ENCODE measurements at regions not wholly inside any gene's neighbourhood (a gene's known extent, or its start where the extent isn't known, plus 50 kb on each side); places are given as distances from the start of the nearest gene placed in this dataset.

GRCh38 chr2:37809931-37810570 is 115.0 kb upstream of the RMDN2 start:
- no peak for DNase-seq

DNA sequence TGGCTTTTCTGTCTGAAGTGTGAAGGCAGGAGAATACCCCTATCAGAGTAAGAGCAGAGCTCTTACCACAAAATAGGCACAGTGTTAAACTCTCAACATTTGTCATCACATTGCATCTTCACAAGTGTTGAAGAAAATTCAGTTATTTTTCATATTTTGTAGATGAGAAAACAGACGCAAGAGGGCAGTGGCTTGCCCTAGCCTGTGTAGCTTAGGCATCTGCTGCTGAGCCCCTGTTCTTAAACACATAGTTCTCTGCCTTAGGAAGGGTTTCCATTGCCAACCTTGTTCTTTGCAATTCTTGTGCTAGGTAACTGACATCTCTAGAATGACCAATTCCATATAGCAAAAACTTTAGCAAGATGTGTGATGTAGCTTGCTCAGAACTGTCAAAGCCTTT is 112.7 kb upstream of the RMDN2 start:
- no peak for DNase-seq

- no peak for DNase-seq
Measured at GRCh38 chr2:37812941-37813730, 112.0 kb upstream of the RMDN2 start.

DNA sequence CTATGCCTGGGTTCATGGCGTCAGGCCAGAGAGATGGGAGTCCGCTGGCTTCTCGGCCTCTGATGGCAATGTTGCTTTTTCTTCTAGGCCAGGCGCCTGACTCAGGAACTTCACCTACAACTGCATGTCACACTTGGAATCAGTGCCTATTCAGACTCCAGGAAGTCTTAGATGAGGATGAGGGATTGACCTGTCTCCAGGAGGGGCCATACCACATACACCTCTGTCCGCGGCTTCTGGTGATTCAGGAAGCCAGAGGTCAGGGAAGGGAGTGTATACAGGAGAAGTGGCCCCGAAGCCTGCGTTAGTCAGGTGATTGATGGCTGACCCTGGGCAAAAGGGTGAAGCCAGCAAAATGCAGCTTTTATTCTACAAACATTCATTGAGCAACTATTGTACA is 109.1 kb upstream of the RMDN2 start:
- DNase-seq = no peak

DNA sequence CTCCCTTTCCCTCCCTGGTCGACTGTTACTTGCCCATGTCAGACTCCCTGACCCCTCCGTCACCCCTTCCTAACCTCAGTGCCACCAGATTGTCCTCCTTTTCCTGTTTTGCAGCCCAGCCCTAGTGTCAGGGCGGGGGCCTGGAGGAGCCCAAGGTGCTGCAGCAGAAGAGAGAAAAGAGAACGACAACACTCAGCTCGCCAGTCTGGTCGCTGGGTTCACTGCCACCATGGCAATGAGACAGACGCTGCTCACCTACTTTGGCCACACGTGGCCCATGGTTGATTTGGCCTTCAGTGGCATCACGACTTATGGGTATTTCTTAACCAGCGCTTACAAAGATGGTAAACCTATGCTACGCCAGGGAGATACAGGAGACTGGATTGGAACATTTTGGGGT is 108.4 kb upstream of the RMDN2 start:
- DNase-seq = no peak

DNA sequence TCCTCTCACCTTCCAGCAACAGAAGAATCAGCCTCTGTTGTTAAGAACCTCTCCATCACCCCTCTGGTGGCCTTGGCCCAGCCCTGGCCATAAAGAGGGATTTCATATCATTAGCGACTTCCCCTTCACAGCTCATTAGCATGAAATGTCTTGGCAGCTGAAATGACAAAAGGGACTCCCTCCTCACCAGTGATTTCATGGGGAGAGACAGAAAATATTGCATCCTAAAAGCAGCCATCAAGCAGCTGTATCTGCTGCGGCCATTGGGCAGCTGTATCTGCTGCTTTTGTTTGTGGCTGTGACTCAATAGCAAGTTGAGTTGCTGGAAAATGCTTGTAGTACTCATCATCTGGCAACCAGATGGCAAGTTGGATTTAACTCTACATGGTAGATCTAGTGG is 105.9 kb upstream of the RMDN2 start:
- no peak for DNase-seq

- DNase-seq = no peak
Measured at GRCh38 chr2:37820471-37820986, 104.6 kb upstream of the RMDN2 start.

DNA sequence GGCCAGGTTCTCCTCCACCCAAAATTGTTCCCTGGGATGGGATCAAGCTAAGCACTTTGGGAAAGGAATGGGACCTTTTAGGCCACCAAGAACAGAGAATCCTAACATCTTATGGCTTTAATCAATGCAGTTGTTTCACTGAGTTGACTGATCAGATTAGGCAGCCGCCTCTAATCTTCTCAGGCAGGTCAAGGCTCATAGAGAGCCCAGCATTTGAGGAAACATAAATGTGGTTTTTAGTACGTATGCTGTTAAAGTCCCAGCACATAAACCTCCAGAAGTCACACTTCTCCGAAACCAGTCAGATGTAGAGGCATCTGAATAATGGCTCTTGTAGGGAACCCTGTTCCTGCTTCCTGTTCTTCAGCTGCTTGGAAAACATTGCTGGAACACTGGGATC is 99.5 kb upstream of the RMDN2 start:
- no peak for DNase-seq

DNA sequence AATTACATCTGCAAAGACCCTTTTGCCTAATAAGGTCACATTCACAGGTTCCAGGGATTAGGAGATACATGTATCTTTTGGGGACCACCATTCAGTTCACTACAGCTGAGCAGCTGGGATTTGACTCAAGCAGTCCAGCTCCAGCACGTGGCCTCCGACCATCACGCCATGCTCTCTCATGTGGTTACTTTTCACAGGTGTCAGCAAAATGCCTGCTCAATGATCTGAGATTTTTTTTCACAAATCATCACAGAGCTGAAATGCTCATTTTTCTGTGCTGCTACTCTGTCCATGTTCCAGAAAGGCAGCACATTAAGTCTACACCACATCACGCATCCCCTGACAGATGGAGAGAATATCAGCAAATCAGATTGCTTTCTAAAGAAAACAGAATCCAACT is 98.5 kb upstream of the RMDN2 start:
- no peak for DNase-seq

- DNase-seq = no peak
Measured at GRCh38 chr2:37827455-37827854, 97.6 kb upstream of the RMDN2 start.

DNA sequence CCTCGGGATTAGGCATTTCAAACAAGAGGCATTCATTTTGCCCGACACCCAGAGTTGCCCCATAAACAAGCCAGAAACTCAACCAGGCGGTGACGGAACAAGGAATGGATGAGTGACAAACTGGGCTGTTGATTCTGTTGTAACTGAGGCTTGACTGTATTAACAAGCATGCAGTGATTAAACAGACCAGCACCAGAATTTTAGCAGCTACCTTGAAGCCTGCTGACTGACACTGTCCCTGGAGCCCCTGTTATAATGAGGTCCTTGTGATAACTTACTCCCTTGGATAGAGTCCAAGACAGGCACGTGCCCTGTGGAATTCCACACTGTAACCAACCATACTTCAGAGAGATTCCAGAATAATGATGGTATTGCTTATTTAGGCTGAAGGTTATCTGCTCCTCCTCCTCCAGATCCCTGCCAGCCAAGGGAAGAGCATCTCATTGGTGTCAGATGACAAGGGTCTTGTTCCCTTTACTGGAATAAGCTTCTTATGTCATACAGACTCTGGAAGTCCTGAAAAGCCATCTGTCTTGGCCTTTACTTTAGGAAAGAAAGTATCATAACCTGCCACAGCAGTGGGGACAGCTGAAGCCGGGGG is 97.1 kb upstream of the RMDN2 start:
- no peak for DNase-seq

GRCh38 chr2:37829202-37829601 is 95.9 kb upstream of the RMDN2 start:
- no peak for DNase-seq

- DNase-seq = no peak
Measured at GRCh38 chr2:37829616-37830395, 95.3 kb upstream of the RMDN2 start.

DNA sequence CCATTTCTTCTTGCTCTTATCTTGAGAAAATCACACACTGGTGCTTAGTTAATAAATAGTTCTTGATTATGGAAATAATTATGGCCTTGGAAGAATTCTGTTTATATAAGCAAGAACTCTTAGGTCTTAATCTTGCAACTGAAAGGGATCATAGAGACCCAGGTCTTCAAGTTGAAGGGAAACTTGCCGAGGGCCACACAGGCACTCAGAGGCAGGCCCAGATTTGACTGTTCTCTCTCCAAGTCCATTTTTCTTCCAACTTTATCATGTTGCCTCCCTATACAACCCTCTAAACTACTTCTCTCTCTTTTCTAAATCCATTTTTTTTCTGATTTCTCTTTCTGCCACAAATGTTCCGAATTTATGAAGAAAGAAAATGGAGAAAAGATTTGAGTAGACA is 94.5 kb upstream of the RMDN2 start:
- no peak for DNase-seq

- DNase-seq = no peak
Measured at GRCh38 chr2:37831081-37831780, 93.9 kb upstream of the RMDN2 start.

DNA sequence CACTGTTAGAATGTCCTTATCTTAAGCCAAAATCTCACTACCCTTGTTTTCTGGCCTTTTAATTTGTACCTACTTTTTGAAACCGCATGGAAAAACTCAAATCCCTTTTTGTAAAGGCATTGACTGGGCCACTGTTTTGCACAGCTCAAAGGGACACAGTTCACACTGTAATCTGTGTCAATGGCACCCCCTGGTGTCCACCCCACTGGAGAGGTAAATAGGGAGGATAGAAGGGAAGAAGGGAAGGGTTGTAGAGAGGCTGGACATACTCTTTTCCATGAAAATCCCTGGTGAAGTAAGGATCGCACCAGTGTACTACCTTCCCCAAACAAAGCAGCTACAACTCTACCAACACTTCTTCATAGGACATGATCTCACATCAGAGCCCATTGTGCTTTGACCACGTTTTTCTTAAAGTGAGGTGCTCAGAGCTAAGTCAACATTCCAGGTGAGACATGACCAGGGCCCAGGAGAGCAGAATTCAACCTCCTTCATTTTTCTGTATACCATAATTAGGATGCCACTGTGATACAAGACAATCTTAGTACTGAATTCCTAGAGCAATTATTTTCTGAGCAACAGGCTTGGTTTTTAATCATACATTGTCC is 92.4 kb upstream of the RMDN2 start:
- peak; percentile 86 for DNase-seq

DNA sequence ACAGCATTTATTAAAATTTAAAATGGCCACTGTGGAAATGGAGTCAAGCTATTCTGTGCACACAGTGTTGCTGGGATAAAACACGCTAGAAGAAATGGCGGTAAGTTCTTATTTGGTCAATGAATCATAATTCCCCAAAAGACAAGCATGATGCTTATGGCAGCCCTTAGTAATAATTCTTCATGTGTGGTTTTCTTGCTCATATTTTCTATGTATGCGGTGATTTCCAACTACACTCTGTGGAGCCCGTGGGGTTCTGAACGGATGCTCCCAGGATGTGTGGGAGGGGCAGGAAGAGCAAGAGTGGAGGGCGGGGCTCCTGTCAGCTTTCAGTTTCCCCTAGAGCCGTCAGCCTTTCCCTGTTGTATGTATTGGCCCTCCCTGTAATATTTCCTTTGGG is 91.7 kb upstream of the RMDN2 start:
- no peak for DNase-seq

DNA sequence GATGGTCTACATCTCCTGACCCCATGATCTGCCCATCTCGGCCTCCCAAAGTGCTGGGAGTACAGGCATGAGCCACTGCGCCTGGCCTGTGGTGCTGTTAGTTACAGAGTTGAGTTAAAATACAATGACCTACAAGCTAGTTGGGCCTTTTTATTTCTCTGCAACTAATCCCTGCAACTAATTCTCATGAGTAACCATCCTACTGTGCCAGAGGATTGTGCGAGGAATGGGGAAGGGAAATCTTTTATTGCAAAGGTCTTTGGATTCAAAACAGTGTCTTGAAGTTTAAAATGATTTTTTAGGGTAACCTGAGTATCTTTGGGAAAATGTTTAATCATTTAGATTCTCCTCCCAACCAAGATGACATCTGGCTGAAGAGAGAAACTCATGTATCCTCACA is 88.8 kb upstream of the RMDN2 start:
- no peak for DNase-seq

DNA sequence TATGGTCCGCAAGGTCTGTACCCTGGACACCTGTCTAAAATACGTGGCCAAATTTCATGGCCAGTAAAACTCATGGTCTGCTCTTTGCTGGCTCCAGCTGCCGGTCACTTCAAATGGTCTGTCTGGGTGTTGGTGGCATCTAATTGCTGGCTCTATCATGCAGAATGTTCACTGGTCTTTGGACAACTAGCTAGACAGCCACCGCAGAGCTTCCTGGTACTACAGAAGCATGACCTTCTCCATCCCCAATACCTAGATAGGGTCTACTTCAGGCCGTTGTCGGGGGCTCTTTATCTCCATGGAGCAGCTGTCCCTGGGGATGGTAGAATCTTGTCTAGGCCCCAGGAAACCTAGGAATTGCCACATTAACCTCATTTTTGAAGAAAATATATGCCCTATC is 88.4 kb upstream of the RMDN2 start:
- DNase-seq = no peak

- peak; percentile 60 for DNase-seq
Measured at GRCh38 chr2:37837628-37838328, 87.3 kb upstream of the RMDN2 start.

DNA sequence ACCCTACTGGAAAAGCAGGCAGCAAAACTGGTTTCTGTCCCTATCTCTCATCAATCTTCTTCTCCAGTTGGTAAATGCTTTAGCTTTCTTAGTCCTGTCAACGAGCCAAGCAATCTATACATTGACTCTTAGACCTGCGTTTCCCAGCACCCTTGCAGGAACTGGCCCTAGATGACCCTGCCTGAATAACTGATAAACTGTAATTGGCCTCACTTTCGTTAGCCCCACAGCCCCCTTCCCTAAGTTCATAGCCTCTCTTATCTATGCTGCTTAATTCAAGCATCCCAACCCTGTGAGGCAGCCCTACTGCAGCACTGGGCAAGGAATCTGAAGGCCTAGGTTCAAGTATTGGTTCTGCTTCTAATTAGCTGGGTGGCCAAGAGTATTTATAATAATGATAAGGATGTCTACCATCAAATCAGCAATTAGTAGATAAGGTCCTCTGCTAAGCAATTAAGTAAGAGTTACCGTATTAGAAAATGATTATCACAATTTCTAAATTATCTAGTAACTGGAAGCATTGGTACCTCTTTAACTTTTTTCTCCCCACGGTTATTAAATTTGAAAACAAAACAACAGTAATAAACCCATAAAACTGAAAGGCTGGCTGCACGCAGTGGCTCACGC is 86.4 kb upstream of the RMDN2 start:
- DNase-seq = no peak

All from femur (tissue), 1 donor.